ENCODE measurements at regions not wholly inside any gene's neighbourhood (a gene's known extent, or its start where the extent isn't known, plus 50 kb on each side); places are given as distances from the start of the nearest gene placed in this dataset.

DNA sequence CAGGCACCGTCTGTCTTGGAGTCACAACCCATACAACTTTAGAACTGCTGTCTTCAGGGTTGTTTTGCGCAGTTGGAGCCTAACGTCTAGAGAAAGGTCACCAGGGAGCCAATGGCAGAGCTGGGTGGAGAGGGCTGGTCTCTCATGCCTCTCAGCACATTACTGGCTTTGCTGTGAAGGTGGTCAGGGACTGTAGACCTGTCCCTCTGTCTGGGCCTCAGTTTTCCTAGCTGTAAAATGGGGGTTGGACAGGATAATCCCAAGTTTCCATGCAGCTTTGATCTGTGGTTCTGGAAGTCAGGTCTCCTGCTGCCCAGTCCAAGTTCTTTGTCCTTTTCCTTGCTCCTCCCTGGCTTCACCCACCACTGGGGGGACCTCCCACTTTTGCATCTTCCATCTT, 52.2 kb upstream of the EPB41L1 start:
- TF ChIP-seq, protein P1, sequence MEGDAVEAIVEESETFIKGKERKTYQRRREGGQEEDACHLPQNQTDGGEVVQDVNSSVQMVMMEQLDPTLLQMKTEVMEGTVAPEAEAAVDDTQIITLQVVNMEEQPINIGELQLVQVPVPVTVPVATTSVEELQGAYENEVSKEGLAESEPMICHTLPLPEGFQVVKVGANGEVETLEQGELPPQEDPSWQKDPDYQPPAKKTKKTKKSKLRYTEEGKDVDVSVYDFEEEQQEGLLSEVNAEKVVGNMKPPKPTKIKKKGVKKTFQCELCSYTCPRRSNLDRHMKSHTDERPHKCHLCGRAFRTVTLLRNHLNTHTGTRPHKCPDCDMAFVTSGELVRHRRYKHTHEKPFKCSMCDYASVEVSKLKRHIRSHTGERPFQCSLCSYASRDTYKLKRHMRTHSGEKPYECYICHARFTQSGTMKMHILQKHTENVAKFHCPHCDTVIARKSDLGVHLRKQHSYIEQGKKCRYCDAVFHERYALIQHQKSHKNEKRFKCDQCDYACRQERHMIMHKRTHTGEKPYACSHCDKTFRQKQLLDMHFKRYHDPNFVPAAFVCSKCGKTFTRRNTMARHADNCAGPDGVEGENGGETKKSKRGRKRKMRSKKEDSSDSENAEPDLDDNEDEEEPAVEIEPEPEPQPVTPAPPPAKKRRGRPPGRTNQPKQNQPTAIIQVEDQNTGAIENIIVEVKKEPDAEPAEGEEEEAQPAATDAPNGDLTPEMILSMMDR (IDR thresholded peaks at IDR 0.05): no peak
- H3K4me3 Mint-ChIP-seq: no peak overlapping the region
- no peaks in the 10 kb centered on the region for H3K36me3 Mint-ChIP-seq (ENCODE audit: low read depth)
- no peak overlapping the region for H3K27ac Mint-ChIP-seq
- H3K9me3 Mint-ChIP-seq: no peaks in the 10 kb centered on the region
- peaks cover 17% of the 10 kb centered on the region for H3K27me3 Mint-ChIP-seq (ENCODE audit: low read depth, poor library complexity)
- peaks cover 32% of the 10 kb centered on the region for H3K4me1 Mint-ChIP-seq
- no peak for DNase-seq

DNA sequence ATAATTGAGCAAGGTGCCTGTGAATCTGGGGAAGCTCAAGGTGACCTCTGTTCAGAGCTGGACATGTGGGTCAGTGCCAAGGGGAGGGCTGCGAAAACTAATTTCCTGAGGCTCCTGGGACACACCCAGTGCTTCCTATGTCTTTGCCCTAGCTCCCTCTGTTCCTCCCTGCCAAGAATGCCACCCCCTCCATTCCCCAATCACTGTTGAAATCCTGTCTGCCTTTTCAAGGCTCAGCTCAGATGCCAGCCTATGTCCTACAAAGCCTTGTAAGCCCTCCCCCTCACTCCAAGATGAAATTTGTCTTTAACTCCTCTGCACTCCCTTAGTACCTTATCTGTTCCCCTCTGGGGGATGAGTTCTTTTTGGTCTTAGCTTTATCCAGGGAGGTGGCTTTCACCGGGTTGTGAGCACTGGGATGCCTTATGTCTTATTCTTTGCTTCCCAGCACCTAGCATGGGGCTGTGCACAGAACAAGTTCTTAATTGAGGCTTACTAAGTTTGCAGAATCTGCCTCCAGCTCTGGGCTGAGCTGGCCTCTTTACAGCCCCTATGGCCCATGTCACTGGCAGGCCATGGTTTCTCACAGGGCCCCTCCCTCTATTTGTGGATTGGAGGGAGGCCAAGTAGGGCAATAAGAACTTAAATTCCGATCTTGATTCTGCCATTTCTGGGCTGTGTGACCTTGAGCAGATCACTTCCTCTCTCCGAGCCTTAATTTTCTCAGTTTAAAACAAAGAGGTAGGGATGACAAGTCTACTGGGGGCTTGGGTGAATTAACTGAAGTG, 51.5 kb upstream of the EPB41L1 start:
- Mint-ChIP-seq H3K4me3 (no peak overlapping the region), H3K27ac (no peak overlapping the region), H3K27me3 (ENCODE audit: low read depth, poor library complexity) (peaks cover 10% of the 10 kb centered on the region), H3K36me3 (ENCODE audit: low read depth) (no peaks in the 10 kb centered on the region), H3K4me1 (peaks cover 25% of the 10 kb centered on the region), H3K9me3 (no peaks in the 10 kb centered on the region)
- no peak for DNase-seq
- TF ChIP-seq, protein P1 (IDR thresholded peaks at IDR 0.05): no peak

DNA sequence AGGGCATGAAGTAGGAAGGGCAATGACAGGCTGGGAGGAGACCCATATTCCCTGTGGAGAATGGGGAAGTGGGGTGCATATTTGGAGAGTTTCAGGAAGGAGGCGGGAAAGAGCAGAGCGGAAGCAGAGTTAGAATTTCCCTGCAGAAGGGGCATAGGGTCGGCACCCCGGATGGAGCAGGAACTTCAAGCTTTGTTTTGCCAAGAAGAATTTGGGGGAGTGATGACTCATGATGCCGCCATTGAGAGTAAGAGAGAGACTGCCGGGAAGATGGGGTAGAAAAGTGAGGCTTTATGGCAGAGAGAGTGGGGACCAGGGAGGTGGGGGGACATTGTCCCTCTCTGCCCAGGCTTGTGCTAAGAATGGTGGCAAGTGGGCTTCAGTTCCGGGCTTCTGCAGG, 50.3 kb upstream of the EPB41L1 start:
- peaks cover 25% of the 10 kb centered on the region for H3K4me1 Mint-ChIP-seq
- peaks cover 10% of the 10 kb centered on the region for H3K27me3 Mint-ChIP-seq (ENCODE audit: low read depth, poor library complexity)
- no peaks in the 10 kb centered on the region for H3K36me3 Mint-ChIP-seq (ENCODE audit: low read depth)
- TF ChIP-seq, protein P1 (IDR thresholded peaks at IDR 0.05): no peak
- peak overlapping the region; percentile 33 for H3K27ac Mint-ChIP-seq
- no peak overlapping the region for H3K4me3 Mint-ChIP-seq
- DNase-seq: no peak
- H3K9me3 Mint-ChIP-seq: no peaks in the 10 kb centered on the region
